ENCODE measurements at regions not wholly inside any gene's neighbourhood (a gene's known extent, or its start where the extent isn't known, plus 50 kb on each side); places are given as distances from the start of the nearest gene placed in this dataset.

DNA sequence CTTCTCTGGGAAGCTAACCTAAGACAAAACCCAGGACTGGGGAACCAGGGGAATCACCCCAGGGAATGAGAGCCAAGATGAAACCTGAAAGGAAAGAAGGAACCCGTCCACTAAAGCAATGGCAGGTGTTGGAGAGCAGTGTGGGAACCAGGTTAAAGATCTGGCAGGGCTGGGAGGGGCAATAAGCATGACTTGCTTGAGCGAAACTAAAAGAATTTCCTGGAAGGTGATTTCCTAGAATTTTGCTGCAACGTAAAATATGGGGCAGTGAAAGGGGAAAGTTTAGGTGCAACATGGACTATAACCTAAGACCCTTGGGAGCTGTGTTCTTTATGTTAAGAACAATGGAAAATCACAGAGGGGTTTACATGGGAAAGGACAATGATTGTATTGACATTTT, 126.2 kb upstream of the SSTR4 start:
- no peak for TF ChIP-seq EP300 (conservative IDR thresholded peaks at IDR 0.05; ENCODE audit: poor library complexity, severe bottlenecking)
- TF ChIP-seq, protein P1, sequence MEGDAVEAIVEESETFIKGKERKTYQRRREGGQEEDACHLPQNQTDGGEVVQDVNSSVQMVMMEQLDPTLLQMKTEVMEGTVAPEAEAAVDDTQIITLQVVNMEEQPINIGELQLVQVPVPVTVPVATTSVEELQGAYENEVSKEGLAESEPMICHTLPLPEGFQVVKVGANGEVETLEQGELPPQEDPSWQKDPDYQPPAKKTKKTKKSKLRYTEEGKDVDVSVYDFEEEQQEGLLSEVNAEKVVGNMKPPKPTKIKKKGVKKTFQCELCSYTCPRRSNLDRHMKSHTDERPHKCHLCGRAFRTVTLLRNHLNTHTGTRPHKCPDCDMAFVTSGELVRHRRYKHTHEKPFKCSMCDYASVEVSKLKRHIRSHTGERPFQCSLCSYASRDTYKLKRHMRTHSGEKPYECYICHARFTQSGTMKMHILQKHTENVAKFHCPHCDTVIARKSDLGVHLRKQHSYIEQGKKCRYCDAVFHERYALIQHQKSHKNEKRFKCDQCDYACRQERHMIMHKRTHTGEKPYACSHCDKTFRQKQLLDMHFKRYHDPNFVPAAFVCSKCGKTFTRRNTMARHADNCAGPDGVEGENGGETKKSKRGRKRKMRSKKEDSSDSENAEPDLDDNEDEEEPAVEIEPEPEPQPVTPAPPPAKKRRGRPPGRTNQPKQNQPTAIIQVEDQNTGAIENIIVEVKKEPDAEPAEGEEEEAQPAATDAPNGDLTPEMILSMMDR (IDR thresholded peaks at IDR 0.05; ENCODE audit: poor library complexity, severe bottlenecking): no peak
- no peak for TF ChIP-seq SMC3 (conservative IDR thresholded peaks at IDR 0.05; ENCODE audit: poor library complexity)
- no peak for TF ChIP-seq TAF1 (IDR thresholded peaks at IDR 0.05; ENCODE audit: low read depth)
- TF ChIP-seq EZH2 (IDR thresholded peaks at IDR 0.05; ENCODE audit: borderline replicate concordance, insufficient read depth, low read length, poor library complexity, severe bottlenecking): no peak

Data from neural cell (in vitro differentiated cells).